Stimulated activated CD4-positive, alpha-beta T cell treated with anti-CD3 and anti-CD28 coated beads, TNF-alpha, amount 100 ng/mL, for 24 hours (primary cell): ENCODE measurements at regions not wholly inside any gene's neighbourhood (a gene's known extent, or its start where the extent isn't known, plus 50 kb on each side); places are given as distances from the start of the nearest gene placed in this dataset.

ENCODE experiments used
- DNase-seq, 3 experiments: peaks; one replicate each; pipeline ENCODE4 v3.0.0-alpha.2; 2020; ENCODE audit warnings: low read depth in 3 of 3

GRCh38 chr4:164488114-164488513 is 265.8 kb upstream of the SMIM31 start:
- no peak for DNase-seq

DNA sequence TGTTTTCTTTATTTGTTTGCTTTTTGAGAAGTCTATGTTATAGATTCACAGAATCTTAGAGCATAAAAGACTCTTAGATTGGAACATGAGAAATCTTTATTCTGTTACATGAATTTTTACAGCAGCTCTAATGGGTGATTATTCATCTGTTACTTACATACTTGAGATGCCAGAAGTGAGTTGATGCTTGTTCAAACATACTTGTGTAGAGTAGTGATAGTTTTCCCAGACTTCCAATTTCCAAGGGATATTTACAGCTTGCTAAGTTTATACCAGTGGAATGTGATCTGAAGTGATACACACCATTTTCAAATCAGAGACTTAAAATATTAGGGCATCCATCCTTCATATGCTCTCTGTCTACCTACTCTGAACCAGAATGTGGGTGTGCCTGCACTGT is 252.9 kb upstream of the SMIM31 start:
- DNase-seq: no peak

GRCh38 chr4:164503874-164504273 is 250.1 kb upstream of the SMIM31 start:
- DNase-seq: no peak

DNA sequence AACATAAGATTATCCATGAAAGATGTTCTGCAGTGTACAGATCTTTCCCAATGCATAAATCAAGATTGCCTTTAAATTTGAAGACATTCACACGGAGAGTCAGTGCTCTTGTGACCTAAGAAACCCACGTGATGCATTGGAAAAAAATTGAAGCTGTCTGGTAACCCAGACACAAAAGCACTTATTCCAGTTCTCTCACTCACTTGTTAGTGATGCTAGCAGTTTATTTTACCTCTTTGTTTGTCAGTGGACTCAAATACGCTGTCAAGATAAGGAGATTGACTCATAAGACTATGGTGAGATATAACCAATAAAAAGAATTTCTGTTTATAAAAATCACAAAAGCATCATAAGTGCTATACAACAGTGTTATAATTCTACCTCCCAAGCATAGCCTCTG is 245.8 kb upstream of the SMIM31 start:
- no peak for DNase-seq

- DNase-seq: no peak
Measured at GRCh38 chr4:164508771-164509170, 245.2 kb upstream of the SMIM31 start.

- DNase-seq: no peak
Measured at GRCh38 chr4:164509951-164510350, 244.0 kb upstream of the SMIM31 start.

DNA sequence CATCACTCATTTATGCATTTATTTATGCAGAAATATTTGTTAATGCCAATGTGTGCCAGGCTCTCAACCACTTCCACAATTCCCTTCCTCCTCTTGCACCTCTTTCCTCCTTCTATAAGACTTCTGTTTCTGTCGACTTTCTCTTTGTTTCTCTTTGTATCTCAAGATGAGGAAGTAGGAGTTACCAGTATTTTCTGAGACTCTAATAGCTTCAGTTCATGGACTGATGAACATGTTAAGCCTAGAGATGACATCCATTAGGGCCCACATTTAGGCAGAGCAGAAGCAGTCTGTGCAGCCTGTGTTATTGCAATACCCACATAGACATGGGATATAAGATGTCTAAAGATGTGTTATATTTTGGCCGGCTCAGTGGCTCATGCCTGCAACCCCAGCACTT is 241.8 kb upstream of the SMIM31 start:
- no peak for DNase-seq

- DNase-seq: no peak
Measured at GRCh38 chr4:164514765-164515164, 239.2 kb upstream of the SMIM31 start.

- no peak for DNase-seq
Measured at GRCh38 chr4:164524789-164525188, 229.1 kb upstream of the SMIM31 start.

GRCh38 chr4:164526933-164527583 is 226.9 kb upstream of the SMIM31 start:
- DNase-seq: no peak

- no peak for DNase-seq
Measured at GRCh38 chr4:164529058-164529457, 224.9 kb upstream of the SMIM31 start.

GRCh38 chr4:164529486-164529885 is 224.4 kb upstream of the SMIM31 start:
- DNase-seq: no peak

DNA sequence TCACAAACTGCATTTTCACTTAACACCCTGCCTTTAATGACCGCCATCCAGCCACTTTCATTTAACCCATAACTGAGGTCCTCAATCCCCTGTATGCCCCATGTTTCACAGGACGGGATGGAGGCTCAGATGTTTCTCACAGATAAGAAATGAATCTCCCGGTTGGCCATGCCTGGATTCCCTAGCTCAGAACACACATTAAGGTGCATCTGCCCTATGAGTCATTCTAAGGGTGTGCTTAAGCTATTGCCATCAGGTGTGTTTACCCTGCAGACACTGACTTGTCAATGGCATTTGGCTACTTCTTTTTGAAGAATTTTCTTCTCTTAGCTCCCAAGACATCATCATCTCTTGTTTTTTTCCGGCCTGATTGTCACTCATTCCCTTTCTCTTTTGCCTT is 222.6 kb upstream of the SMIM31 start:
- DNase-seq: no peak

GRCh38 chr4:164536814-164537213 is 217.1 kb upstream of the SMIM31 start:
- no peak for DNase-seq

DNA sequence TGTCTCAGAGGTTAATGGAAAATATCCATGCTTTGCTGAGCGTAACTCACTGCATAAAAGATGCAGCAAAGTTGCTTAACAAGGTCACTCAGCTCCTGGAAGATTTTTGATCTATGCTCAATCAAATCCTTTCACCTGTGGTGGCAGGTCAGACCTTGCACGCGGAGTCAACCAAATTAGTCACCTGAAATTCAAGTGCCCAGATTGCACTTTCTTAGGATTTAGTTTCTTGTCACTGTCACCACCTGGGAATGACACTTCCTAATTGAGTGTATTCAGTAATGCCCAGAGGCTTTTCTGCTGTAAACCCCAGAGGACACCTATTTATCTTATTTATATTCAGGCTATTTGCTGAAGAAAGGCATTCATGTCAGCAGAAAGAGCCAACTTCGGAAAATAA is 215.8 kb upstream of the SMIM31 start:
- no peak for DNase-seq

GRCh38 chr4:164540987-164541386 is 212.9 kb upstream of the SMIM31 start:
- no peak for DNase-seq

DNA sequence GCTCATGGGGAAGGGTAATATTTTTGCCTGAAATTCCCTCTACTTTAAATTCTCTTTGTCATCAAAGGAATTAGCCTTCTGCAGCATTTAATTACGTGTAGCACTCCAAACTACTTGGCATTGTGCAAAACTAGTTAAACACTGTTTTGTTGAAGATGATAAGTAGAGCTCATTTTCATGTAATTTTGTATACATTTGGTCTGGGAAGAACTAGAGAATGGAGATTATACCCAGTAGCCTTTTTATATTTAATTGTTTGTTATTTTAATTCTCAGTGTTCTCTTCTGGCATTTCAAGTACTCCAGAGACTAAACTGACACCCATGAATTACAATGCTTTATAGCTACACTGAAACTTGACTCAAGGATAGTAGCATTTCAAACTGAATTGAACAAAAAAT is 211.5 kb upstream of the SMIM31 start:
- DNase-seq: no peak

- DNase-seq: no peak
Measured at GRCh38 chr4:164550989-164551712, 202.8 kb upstream of the SMIM31 start.

DNA sequence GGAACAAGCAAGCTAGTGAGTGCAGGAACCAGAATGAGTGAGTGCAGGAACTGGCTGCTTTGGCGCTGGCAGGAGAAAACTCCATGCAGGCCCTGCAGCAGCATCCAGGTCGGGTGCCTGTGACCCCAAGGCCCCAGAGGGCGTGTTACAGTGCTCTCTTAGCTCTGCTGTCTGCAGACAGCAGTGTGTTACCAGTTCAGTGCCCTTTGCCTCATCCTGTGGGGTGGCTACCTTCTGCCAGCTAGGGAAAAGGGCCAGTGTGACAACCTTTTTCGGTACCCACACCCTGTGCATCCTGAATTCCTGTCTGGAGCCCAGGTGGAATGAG is 202.3 kb upstream of the SMIM31 start:
- no peak for DNase-seq

DNA sequence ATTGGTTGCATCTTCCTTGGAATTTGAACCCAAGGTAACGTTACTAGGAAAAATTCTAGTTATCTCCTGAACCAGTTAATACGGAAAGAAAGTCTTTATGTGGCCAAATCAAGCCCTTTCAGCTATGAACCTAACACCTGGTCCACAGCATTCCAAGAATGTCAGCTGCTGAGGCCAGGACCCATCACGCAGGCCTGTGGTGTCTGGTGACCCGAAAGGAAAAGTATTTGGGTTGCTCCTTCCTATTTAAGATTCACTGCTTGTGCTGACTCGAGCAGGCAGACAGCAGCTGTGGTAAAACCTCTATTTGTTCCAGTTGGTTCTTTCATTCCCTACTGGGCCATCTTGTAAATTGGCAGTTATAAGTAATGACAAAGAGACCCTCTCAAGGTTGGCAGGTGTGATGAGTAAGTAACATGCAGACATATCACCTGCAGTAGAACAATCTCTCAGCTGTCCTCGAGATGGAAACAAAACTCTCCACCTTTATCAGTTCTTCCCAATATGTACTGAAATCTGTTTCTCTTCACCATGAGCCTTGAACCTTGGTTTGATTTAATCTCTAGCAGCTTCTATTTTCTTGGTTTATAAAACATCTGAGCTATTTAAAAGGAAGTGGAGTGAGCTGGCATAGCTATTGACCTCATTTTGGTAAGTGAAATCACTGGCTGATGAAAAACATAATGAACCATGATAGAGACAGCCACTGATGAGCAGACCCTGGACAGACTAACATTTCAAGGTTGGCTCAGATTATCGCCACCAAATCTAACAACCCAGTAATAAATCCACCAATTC is 182.1 kb upstream of the SMIM31 start:
- DNase-seq: no peak

GRCh38 chr4:164572877-164573279 is 181.1 kb upstream of the SMIM31 start:
- DNase-seq: no peak

DNA sequence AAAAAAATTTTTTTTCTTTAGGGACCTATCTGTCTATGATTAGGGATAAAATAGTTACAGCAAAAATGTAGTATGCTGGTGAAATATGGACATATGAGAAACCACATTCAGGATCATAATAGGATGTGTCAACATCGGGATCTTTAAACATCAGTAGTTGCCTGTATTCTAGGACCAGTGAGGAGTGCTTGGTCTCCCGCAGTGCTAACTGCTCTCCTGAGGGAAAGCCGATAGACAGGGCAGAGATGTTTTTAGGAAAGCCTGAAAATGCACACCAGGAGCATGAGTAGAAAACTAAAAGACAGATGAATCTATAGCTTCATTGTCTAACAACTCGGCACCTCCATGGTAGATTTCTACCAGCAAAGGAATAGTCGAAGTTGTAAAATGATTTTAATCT is 178.1 kb upstream of the SMIM31 start:
- DNase-seq: no peak
